ENCODE measurements at regions not wholly inside any gene's neighbourhood (a gene's known extent, or its start where the extent isn't known, plus 50 kb on each side); places are given as distances from the start of the nearest gene placed in this dataset.

- WGBS, 2 experiments (ENCODE audit: extremely low coverage in 1 of 2, insufficient coverage in 1 of 2, insufficient read length in 1 of 2, insufficient replicate concordance in 2 of 2, low coverage in 1 of 2, low lambda C conversion rate in 2 of 2, missing lambda C conversion rate in 1 of 2): 89% methylated on average over 2 of the region's 2 CpGs; no CpG with 5 or more reads in 1 of the 2 experiments
Observed at GRCh38 chr6:99186417-99186816, 163.1 kb downstream of the FAXC start.

More at GRCh38 chr6:99186417-99186816, 163.1 kb downstream of the FAXC start:
- DNase-seq (ENCODE audit: low read depth in 1 of 2, low spot score in 2 of 2) (no peak), FAIRE-seq (no peak)
- H3K27ac ChIP-seq (ENCODE audit: low read depth, low read length): no peak overlapping the region
- H4K20me1 ChIP-seq (replicated peaks in 1 of 2; ENCODE audit: control insufficient read depth in 1 of 2, insufficient read depth in 2 of 2, low read length in 2 of 2): no peaks in the 10 kb centered on the region
- H2BK20ac ChIP-seq (ENCODE audit: low read length): no peak overlapping the region
- H2BK5ac ChIP-seq (ENCODE audit: low read depth, low read length): no peak overlapping the region
- H3K9me3 ChIP-seq (ENCODE audit: insufficient read depth in 2 of 2, low read depth in 1 of 2, low read length in 1 of 2): no peaks in the 10 kb centered on the region; a peak in 1 of 4 replicates
- H3K56ac ChIP-seq (replicated peaks; ENCODE audit: insufficient read length, low read depth, low read length): no peak overlapping the region
- H3K4me1 ChIP-seq (replicated peaks in 1 of 4; ENCODE audit: control insufficient read depth in 3 of 4, insufficient read depth in 4 of 4, low read length in 3 of 4): no peaks in the 10 kb centered on the region; a peak in 1 of 7 replicates
- no peaks in the 10 kb centered on the region for H3K79me2 ChIP-seq (ENCODE audit: control insufficient read depth in 1 of 2, insufficient read depth in 2 of 2, low read length in 2 of 2)
- H2BK120ac ChIP-seq (replicated peaks; ENCODE audit: low read depth, low read length): no peak overlapping the region
- H3K4me3 ChIP-seq (ENCODE audit: extremely low read depth in 1 of 4, insufficient read depth in 2 of 4, low read depth in 3 of 4, low read length in 4 of 4): no peak overlapping the region
- no peak overlapping the region for H3K9ac ChIP-seq (replicated peaks in 1 of 4; ENCODE audit: extremely low read depth in 1 of 4, low read depth in 3 of 4, low read length in 3 of 4)
- H3K14ac ChIP-seq (ENCODE audit: insufficient read length): no peak overlapping the region
- no peak overlapping the region for H4K5ac ChIP-seq (ENCODE audit: insufficient read length, low read depth, low read length)
- no peak overlapping the region for H2BK12ac ChIP-seq (ENCODE audit: low read depth, low read length)
- no peak overlapping the region for H3K4ac ChIP-seq (replicated peaks; ENCODE audit: insufficient read length, low read depth, low read length)
- no peak overlapping the region for H2AK5ac ChIP-seq (ENCODE audit: low read depth, low read length)
- no peaks in the 10 kb centered on the region for H3K36me3 ChIP-seq (ENCODE audit: control insufficient read depth in 2 of 4, insufficient read depth in 4 of 4, low read length in 3 of 4)
- POLR2A ChIA-PET (ENCODE audit: partially characterized antibody): no interaction called here
- H3K18ac ChIP-seq (ENCODE audit: extremely low read depth, low read length): no peak overlapping the region
- H4K8ac ChIP-seq (ENCODE audit: extremely low read depth, insufficient read depth, low read length): no peak overlapping the region
- no peak overlapping the region for H4K91ac ChIP-seq (replicated peaks; ENCODE audit: insufficient read length, low read length)
- H2AFZ ChIP-seq (ENCODE audit: low read length): no peak overlapping the region
- CTCF ChIA-PET (ENCODE audit: partially characterized antibody): interaction anchor here (0.9 to 1.6 kb wide), 2 partner anchors 28 to 35 kb away, joined by 3 read pairs; no protein-coding TSS in a partner anchor
- H3K23ac ChIP-seq (ENCODE audit: insufficient read length): no peak overlapping the region
- no peaks in the 10 kb centered on the region for H3K23me2 ChIP-seq (ENCODE audit: low read depth, low read length)
- H3K79me1 ChIP-seq (ENCODE audit: low read depth, low read length): no peaks in the 10 kb centered on the region
- TF ChIP-seq TAF1 (IDR thresholded peaks at IDR 0.05; ENCODE audit: low read depth, low read length) (no peak), CHD2 (IDR thresholded peaks at IDR 0.05; ENCODE audit: low read length) (no peak), RBBP5 (IDR thresholded peaks at IDR 0.05; ENCODE audit: borderline replicate concordance, low read depth, low read length) (no peak), MAX (IDR thresholded peaks at IDR 0.05) (no peak), HDAC6 (IDR thresholded peaks at IDR 0.05; ENCODE audit: low read depth, low read length) (no peak), SAP30 (IDR thresholded peaks at IDR 0.05; ENCODE audit: insufficient read depth, insufficient replicate concordance, low read length) (no peak), HDAC2 (IDR thresholded peaks at IDR 0.05; ENCODE audit: borderline replicate concordance in 1 of 2, low read depth in 2 of 2, low read length in 2 of 2) (no peak), CTCF (IDR thresholded peaks at IDR 0.05; ENCODE audit: control extremely low read depth in 1 of 3, insufficient read depth in 1 of 3, low read depth in 1 of 3, low read length in 3 of 3) (no peak), EP300 (IDR thresholded peaks at IDR 0.05; ENCODE audit: borderline replicate concordance in 1 of 2, low read depth in 2 of 2, low read length in 2 of 2) (no peak)
- TF ChIP-seq, protein P1, sequence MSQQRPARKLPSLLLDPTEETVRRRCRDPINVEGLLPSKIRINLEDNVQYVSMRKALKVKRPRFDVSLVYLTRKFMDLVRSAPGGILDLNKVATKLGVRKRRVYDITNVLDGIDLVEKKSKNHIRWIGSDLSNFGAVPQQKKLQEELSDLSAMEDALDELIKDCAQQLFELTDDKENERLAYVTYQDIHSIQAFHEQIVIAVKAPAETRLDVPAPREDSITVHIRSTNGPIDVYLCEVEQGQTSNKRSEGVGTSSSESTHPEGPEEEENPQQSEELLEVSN (IDR thresholded peaks at IDR 0.05): no peak
- H3K27me3 ChIP-seq (replicated peaks in 1 of 4; ENCODE audit: control insufficient read depth in 3 of 4, extremely low read depth in 1 of 4, insufficient read depth in 3 of 4, low read length in 3 of 4): no peaks in the 10 kb centered on the region
- H2BK15ac ChIP-seq (ENCODE audit: low read length): no peak overlapping the region
- H3K4me2 ChIP-seq (ENCODE audit: insufficient read depth in 1 of 2, low read depth in 2 of 2, low read length in 2 of 2): no peak overlapping the region
